Testis (tissue), 2 donors: ENCODE measurements at regions not wholly inside any gene's neighbourhood (a gene's known extent, or its start where the extent isn't known, plus 50 kb on each side); places are given as distances from the start of the nearest gene placed in this dataset.
A peak's percentile ranks its signal among the peaks of the same experiment; 100 is the strongest.
"Not testable (repeated sequence)": the region's sequence is repeated elsewhere in the genome, so short reads cannot be mapped to it uniquely, and the experiment has no call there.

Source experiments
- DNase-seq: peaks from one replicate; pipeline ENCODE4 v3.0.0-alpha.2; 2019
- H3K27ac ChIP-seq, 2 donors: fragments of 200-600 bp; sonication (generic); one replicate each; pipeline ENCODE4 v1.5.1; 2019
- H3K27me3 ChIP-seq: fragments of 200-600 bp; sonication (generic); one replicate; pipeline ENCODE4 v1.5.1; 2019
- H3K36me3 ChIP-seq: fragments of 200-600 bp; sonication (generic); one replicate; pipeline ENCODE4 v1.5.1; 2017; ENCODE audit warnings: low read depth; ENCODE audit errors: missing control alignments
- H3K4me1 ChIP-seq: fragments of 200-600 bp; sonication (generic); one replicate; pipeline ENCODE4 v1.5.1; 2019
- H3K4me3 ChIP-seq, 2 donors: fragments of 200-600 bp; sonication (generic); one replicate each; pipeline ENCODE4 v1.5.1; 2017 to 2019
- H3K9me3 ChIP-seq: fragments of 200-600 bp; sonication (generic); one replicate; pipeline ENCODE4 v1.5.1; 2017
- CTCF ChIP-seq, 3 experiments: fragments of 450-650 bp in 2 of 3; fragments of 200-600 bp in 1 of 3; sonication (generic) in 1 of 3; IDR thresholded peaks; one replicate each; pipeline ENCODE4 v1.5.1; 2016 to 2019; ENCODE audit warnings: antibody characterized with exemption in 3 of 3, mild to moderate bottlenecking in 2 of 3, moderate library complexity in 1 of 3
- POLR2A ChIP-seq: fragments of 450-650 bp; IDR thresholded peaks from one replicate; pipeline ENCODE4 v1.6.1; 2017; ENCODE audit warnings: antibody characterized with exemption, mild to moderate bottlenecking, moderate library complexity
- WGBS, 2 donors: methylation state at CpG; one replicate each; pipeline ENCODE4 v1.1.5; 2018; 5-methylcytosine and 5-hydroxymethylcytosine counted together
- intact Hi-C: fragments of 100-400 bp; cut with DNase I; formaldehyde crosslinking; loops from one replicate; pipeline ENCODE4 v1.15.1; 2023; ENCODE audit warnings: low total_unique reads

GRCh38 chr18:30596635-30597034, 445.9 kb downstream of the DSC3 start:
- H3K27me3 ChIP-seq = no peaks in the 10 kb centered on the region
- no peak for TF ChIP-seq CTCF (IDR thresholded peaks at IDR 0.05)
- TF ChIP-seq POLR2A = no peak
- no peaks in the 10 kb centered on the region for H3K36me3 ChIP-seq
- H3K4me1 ChIP-seq = no peaks in the 10 kb centered on the region
- no peak overlapping the region for H3K4me3 ChIP-seq
- H3K27ac ChIP-seq = no peak overlapping the region
- DNase-seq = no peak
- no peaks in the 10 kb centered on the region for H3K9me3 ChIP-seq
- intact Hi-C loops = no loop called here

DNA sequence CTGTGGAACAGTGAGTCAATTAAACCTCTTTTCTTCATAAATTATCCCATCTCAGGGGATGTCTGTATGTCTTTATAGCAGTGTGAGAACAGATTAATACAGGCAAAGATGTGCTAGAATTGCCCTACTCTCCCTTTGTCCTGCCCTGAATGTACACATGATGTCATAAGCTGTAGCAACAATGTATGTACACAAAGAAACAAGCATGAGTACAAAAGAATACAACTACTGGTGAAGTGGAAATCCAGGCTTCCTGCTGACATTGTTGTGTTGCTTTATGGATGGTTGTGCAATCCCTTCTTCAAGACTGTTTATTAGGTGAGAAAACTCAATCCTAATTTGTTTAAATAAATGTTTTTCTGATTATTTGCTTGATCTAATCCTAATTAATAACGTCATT, 446.6 kb downstream of the DSC3 start:
- intact Hi-C loops = no loop called here
- WGBS, 2 donors = 69 to 76% methylated on average over 1 of the region's 1 CpG
- Histone ChIP-seq H3K27me3 (no peaks in the 10 kb centered on the region), H3K4me3 (no peak overlapping the region), H3K9me3 (no peaks in the 10 kb centered on the region), H3K27ac (no peak overlapping the region), H3K36me3 (no peaks in the 10 kb centered on the region), H3K4me1 (no peaks in the 10 kb centered on the region)
- DNase-seq = no peak
- TF ChIP-seq POLR2A (no peak), CTCF (IDR thresholded peaks at IDR 0.05) (no peak)

DNA sequence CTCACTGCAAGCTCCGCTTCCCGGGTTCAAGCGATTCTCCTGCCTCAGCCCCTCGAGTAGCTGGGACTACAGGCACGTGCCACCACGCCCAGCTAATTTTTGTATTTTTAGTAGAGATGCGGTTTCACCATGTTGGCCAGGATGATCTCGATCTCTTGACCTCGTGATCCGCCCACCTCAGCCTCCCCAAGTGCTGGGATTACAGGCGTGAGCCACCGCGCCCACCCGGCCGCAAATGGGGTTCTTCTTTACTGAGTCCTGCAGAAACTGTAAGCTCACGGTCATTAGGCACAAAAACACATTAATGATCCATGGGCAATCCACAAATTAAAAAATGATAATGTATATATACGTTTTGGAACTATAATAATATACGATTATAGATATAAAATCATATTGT, 447.6 kb downstream of the DSC3 start:
- H3K4me3 ChIP-seq = peak overlapping the region in 1 of 2 donors; percentile 15
- H3K9me3 ChIP-seq, H3K4me1 ChIP-seq, H3K27ac ChIP-seq, H3K36me3 ChIP-seq, DNase-seq, H3K27me3 ChIP-seq, intact Hi-C loops: not testable (repeated sequence)
- 74 to 79% methylated on average over 18 of the region's 18 CpGs for WGBS, 2 donors

DNA sequence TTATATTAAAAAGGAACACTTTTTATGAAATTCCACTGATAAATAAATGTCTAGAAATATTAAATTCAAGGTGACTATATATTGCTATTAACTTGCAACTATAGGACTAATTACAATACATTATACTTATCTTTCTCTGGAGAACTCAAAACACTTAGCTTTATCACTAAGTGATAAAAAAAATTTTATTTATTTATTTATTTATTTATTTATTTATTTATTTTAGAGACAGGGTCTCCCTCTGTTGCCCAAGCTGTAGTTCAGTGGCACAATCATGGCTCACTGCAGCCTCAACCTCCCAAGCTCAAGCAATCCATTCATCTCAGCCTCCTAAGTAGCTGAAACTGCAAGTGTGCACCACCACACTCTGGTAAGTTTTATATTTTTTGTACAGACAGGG, 451.1 kb downstream of the DSC3 start:
- H3K4me1 ChIP-seq = no peaks in the 10 kb centered on the region
- intact Hi-C loops = no loop called here
- no peak for TF ChIP-seq CTCF (IDR thresholded peaks at IDR 0.05)
- no peak for TF ChIP-seq POLR2A
- H3K27ac ChIP-seq = no peak overlapping the region
- no peaks in the 10 kb centered on the region for H3K36me3 ChIP-seq
- no peaks in the 10 kb centered on the region for H3K27me3 ChIP-seq
- H3K9me3 ChIP-seq = no peaks in the 10 kb centered on the region
- no peak overlapping the region for H3K4me3 ChIP-seq
- DNase-seq = no peak

GRCh38 chr18:30588673-30589164, 453.8 kb downstream of the DSC3 start:
- H3K4me1 ChIP-seq = no peaks in the 10 kb centered on the region
- no peak for TF ChIP-seq POLR2A
- TF ChIP-seq CTCF (IDR thresholded peaks at IDR 0.05) = no peak
- H3K4me3 ChIP-seq = no peak overlapping the region
- intact Hi-C loops = no loop called here
- DNase-seq = no peak
- no peaks in the 10 kb centered on the region for H3K27me3 ChIP-seq
- H3K36me3 ChIP-seq = no peaks in the 10 kb centered on the region
- H3K27ac ChIP-seq = no peak overlapping the region
- H3K9me3 ChIP-seq = no peaks in the 10 kb centered on the region
